Right atrium auricular region (tissue), 2 donors: ENCODE measurements at regions not wholly inside any gene's neighbourhood (a gene's known extent, or its start where the extent isn't known, plus 50 kb on each side); places are given as distances from the start of the nearest gene placed in this dataset.

Experiments used
- DNase-seq: peaks from one replicate; pipeline ENCODE4 v3.0.0-alpha.2; 2019; ENCODE audit warnings: low spot score
- H3K27ac ChIP-seq, 2 donors: fragments of 200-600 bp; sonication (generic); 1 replicate in 1 of 2; 2 replicates in 1 of 2; pipeline ENCODE4 v1.5.1; 2016 to 2019
- H3K27me3 ChIP-seq, 2 donors: fragments of 200-600 bp; sonication (generic); one replicate each; pipeline versions ENCODE4 v1.5.1 to v1.6.0; 2017 to 2019
- H3K36me3 ChIP-seq: fragments of 200-600 bp; sonication (generic); one replicate; pipeline ENCODE4 v1.5.1; 2016
- H3K4me1 ChIP-seq, 2 donors: fragments of 200-600 bp; sonication (generic); one replicate each; pipeline versions ENCODE4 v1.5.1 to v1.6.0; 2017 to 2019
- H3K4me3 ChIP-seq, 2 donors: fragments of 200-600 bp; sonication (generic); 1 replicate in 1 of 2; 2 replicates in 1 of 2; pipeline ENCODE4 v1.5.1; 2017 to 2019; ENCODE audit warnings: mild to moderate bottlenecking in 1 of 2, moderate library complexity in 1 of 2
- H3K9me3 ChIP-seq, 2 donors: fragments of 200-600 bp; sonication (generic); one replicate each; pipeline ENCODE4 v1.5.1; 2019
- TF ChIP-seq, protein P1 (sequence below), 2 donors: fragments of 200-600 bp; sonication (generic); IDR thresholded peaks; one replicate each; pipeline ENCODE4 v1.5.1; 2019; ENCODE audit warnings: antibody characterized with exemption in 2 of 2

DNA sequence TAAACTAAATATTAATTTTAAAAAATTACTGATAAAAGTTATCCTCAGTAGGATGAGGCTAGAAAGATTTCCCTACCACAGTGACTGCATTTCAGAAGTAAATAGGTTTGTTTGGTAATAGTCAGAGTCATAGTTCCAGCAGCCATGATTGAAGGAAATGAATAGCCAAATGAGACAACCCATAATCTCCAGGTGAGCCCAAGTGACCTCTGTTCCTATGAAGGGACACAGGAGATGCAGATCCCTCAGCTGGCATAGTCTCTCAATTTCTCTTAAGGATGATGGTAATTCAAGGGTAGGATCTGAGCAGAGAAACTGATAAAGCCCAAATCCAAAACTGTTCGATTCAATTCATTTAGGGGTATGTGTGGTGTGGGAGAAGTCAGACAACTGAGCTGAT, 461.8 kb downstream of the RAP2B start:
- H3K4me3 ChIP-seq: no peak overlapping the region
- TF ChIP-seq, protein P1, sequence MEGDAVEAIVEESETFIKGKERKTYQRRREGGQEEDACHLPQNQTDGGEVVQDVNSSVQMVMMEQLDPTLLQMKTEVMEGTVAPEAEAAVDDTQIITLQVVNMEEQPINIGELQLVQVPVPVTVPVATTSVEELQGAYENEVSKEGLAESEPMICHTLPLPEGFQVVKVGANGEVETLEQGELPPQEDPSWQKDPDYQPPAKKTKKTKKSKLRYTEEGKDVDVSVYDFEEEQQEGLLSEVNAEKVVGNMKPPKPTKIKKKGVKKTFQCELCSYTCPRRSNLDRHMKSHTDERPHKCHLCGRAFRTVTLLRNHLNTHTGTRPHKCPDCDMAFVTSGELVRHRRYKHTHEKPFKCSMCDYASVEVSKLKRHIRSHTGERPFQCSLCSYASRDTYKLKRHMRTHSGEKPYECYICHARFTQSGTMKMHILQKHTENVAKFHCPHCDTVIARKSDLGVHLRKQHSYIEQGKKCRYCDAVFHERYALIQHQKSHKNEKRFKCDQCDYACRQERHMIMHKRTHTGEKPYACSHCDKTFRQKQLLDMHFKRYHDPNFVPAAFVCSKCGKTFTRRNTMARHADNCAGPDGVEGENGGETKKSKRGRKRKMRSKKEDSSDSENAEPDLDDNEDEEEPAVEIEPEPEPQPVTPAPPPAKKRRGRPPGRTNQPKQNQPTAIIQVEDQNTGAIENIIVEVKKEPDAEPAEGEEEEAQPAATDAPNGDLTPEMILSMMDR (IDR thresholded peaks at IDR 0.05): no peak
- no peaks in the 10 kb centered on the region for H3K4me1 ChIP-seq
- no peak overlapping the region for H3K27ac ChIP-seq
- H3K9me3 ChIP-seq: peaks cover 0 to 10% of the 10 kb centered on the region in 2 donors
- DNase-seq: no peak
- no peaks in the 10 kb centered on the region for H3K27me3 ChIP-seq
- H3K36me3 ChIP-seq: no peaks in the 10 kb centered on the region

DNA sequence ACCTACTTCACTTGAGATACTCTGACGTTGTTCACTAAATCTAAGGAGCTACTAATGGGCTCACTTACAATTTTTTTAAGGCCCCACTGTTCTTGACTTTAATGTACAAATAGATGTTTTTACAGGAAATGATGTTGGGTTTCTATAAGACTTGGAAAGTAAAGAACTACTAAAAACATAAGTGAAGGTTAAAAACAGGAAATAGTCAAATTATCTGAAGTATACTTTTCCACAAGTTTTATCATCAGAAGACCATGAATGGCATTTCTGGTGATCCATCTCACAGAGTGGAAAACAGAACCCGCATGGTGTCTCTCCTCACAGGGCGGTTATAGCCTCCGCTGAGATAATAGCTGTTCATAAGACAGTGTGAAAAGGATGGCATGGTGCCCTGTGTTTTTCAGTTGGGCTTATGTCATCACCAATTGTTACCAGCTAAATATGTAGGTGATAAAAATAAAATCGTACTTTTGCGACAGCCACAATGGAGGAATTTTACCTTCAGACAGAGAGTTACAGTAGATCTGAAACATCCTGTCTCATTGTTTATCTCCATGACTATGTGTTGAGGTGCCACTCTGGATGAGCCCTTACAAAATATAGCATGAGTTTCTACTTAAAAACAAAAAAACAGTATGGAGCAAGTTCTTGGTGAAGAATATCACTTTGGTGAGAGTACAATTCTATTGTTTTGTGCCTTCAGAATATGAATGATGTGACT, 462.4 kb downstream of the RAP2B start:
- TF ChIP-seq, protein P1 (IDR thresholded peaks at IDR 0.05): no peak
- Histone ChIP-seq H3K27ac (no peak overlapping the region), H3K36me3 (no peaks in the 10 kb centered on the region), H3K9me3 (peaks cover 0 to 10% of the 10 kb centered on the region in 2 donors), H3K4me3 (no peak overlapping the region), H3K4me1 (no peaks in the 10 kb centered on the region), H3K27me3 (no peaks in the 10 kb centered on the region)
- no peak for DNase-seq

DNA sequence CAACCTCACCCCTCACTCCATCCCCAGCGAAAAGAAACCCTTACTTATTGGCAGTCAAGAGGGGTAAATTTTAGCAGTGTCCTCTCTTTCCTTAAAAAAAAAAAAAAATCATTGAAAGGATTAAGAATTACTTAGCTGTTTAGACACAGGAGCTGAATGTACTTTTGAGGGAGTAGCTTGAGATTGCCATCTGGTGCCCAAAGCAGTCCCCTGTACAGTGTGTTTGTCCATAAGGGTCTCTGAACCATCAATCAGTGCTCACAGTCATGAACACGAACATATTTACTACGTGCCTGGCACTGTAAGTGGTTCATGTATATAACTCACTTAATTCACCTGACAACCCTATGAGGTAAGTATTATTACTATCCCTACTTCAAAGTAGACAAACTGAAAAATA, 463.5 kb downstream of the RAP2B start:
- TF ChIP-seq, protein P1 (IDR thresholded peaks at IDR 0.05): no peak
- H3K4me1 ChIP-seq: no peaks in the 10 kb centered on the region
- H3K27ac ChIP-seq: no peak overlapping the region
- H3K27me3 ChIP-seq: no peaks in the 10 kb centered on the region
- no peaks in the 10 kb centered on the region for H3K36me3 ChIP-seq
- no peak overlapping the region for H3K4me3 ChIP-seq
- H3K9me3 ChIP-seq: peaks cover 0 to 5% of the 10 kb centered on the region in 2 donors
- DNase-seq: no peak

DNA sequence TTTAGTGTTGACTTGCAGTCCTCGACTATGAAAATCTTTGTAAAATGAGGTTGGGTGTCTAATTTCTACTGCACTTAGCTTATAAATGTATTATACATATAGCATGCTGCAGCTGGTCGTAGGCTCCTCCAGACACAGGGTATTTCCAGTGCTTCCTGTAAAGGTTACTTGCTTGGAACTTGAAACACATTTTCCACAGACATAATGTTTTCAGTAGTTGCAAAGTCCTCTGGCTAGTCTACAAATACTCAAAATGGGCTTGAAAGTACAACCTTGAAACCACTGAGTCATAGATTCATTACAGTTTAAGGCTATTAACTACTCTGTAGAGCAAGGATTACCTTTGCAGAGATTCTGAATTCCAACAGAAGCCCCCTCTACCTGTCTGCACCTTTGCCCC, 464.1 kb downstream of the RAP2B start:
- H3K4me3 ChIP-seq: no peak overlapping the region
- H3K36me3 ChIP-seq: no peaks in the 10 kb centered on the region
- H3K27me3 ChIP-seq: no peaks in the 10 kb centered on the region
- H3K9me3 ChIP-seq: no peaks in the 10 kb centered on the region
- no peak for DNase-seq
- no peak overlapping the region for H3K27ac ChIP-seq
- TF ChIP-seq, protein P1 (IDR thresholded peaks at IDR 0.05): no peak
- no peaks in the 10 kb centered on the region for H3K4me1 ChIP-seq

DNA sequence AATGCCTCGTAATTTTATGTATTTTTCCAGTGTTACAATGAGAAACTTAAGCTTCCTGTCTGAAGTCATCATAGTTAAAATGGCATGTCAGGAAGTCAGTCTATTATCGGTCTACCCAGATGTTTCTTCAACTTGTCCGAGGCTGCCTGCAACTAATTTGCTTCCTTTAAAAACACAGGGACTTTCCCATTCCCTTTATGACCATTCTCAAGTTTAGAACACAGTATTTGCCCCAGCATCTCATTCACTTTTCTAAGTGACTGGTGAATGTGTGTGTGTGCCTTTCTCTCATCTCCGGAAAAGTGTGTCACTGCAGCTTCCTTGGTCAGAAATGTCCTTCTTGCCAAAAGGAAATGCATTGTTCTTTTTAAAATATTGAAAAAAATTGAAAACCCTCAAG, 466.6 kb downstream of the RAP2B start:
- DNase-seq: no peak
- Histone ChIP-seq H3K27ac (peak overlapping the region in 1 of 2 donors; percentile 24), H3K36me3 (no peaks in the 10 kb centered on the region), H3K27me3 (no peaks in the 10 kb centered on the region), H3K9me3 (no peaks in the 10 kb centered on the region), H3K4me3 (no peak overlapping the region), H3K4me1 (no peaks in the 10 kb centered on the region)
- TF ChIP-seq, protein P1 (IDR thresholded peaks at IDR 0.05): no peak

DNA sequence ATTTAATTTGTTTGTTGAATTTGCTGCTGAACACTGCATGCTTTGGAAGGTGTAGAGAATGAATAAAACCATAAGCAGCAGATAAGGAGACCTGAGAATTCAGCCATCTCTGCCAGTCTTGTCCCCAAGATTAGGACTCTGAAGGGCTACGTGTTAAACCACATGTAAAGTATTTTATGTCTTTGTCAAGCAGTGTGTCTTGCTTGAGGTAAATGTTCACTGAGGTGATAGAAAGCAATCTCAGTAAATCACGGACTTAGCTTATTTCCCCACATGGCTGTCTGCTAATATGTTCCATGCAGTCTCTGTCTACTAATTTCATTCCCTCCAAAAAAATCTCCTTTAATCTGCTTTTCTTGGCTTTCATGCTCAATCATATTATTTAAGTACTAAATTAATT, 467.1 kb downstream of the RAP2B start:
- TF ChIP-seq, protein P1 (IDR thresholded peaks at IDR 0.05): no peak
- no peaks in the 10 kb centered on the region for H3K4me1 ChIP-seq
- no peak overlapping the region for H3K4me3 ChIP-seq
- H3K27me3 ChIP-seq: no peaks in the 10 kb centered on the region
- no peaks in the 10 kb centered on the region for H3K9me3 ChIP-seq
- no peak overlapping the region for H3K27ac ChIP-seq
- DNase-seq: no peak
- H3K36me3 ChIP-seq: no peaks in the 10 kb centered on the region
